Activated CD4-positive, alpha-beta T cell treated with anti-CD3 and anti-CD28 coated beads, Interleukin-2, amount 50 U/mL, for 24 hours (primary cell): ENCODE measurements at regions not wholly inside any gene's neighbourhood (a gene's known extent, or its start where the extent isn't known, plus 50 kb on each side); places are given as distances from the start of the nearest gene placed in this dataset.
"Not testable (repeated sequence)": the region's sequence is repeated elsewhere in the genome, so short reads cannot be mapped to it uniquely, and the experiment has no call there.

ENCODE experiments used
- DNase-seq, 2 donors: peaks; one replicate each; pipeline ENCODE4 v3.0.0-alpha.2; 2020; ENCODE audit warnings: low read depth in 1 of 2, low spot score in 1 of 2

DNA sequence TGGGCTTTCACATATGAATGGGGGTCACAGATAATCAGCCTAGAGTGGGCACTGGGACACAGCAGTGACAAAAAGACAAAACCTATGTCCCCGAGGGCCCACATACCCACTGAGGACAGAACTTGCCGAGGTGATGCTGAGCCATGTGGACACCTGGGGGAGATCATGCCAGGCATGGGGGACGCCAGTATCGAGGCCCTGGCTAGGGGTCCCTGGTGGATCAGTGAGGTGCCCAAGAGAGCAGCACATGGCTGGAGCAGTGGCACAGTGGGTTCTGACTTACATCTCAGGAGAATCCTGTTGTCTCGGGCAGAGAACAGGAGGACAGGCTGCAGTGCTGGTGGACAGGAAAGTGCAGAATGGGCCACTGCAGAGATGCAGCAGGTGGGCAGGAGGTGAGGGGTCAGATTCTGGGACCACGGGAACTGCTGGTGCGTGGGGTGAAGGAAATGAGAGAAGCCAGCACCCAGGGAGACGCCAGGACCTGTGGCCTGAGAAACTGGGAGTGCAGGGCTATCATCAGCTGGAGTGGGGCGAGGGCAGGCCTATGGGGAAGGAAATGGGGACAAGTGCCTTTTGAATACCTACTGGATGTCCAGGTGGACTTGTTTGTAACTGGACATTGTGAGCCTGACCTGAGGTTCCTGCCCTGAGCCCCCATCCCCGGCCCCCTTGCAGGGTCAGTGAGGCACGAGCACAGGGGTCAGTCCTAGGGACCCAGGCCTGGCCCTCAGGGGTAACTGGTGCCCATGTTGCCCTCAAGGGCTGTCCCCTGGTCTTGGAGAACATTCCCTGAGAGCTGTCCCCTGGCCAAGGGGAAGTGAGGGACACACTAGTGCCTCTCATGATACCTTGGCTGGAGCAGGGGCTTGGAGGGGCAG, 91.2 kb upstream of the RET start:
- DNase-seq, result no peak

DNA sequence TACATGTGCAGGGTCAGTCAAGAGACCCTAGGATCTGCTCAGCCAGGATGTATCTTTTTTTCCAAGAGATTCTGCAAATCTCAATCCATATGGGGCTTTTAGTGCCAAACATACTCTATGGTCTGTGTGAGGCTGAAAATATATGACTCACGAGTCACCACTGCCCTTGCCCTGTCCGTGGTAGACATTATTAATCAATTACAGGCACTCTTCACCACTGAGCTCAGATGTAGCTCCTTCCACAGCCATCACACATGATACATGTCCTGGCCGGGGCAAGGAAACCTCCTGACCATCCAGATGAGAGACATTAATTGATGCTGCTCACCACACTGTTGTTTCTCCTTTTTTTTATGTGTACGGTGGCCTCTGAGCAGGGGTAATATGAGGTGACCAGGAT, 90.2 kb upstream of the RET start:
- DNase-seq, result no peak

DNA sequence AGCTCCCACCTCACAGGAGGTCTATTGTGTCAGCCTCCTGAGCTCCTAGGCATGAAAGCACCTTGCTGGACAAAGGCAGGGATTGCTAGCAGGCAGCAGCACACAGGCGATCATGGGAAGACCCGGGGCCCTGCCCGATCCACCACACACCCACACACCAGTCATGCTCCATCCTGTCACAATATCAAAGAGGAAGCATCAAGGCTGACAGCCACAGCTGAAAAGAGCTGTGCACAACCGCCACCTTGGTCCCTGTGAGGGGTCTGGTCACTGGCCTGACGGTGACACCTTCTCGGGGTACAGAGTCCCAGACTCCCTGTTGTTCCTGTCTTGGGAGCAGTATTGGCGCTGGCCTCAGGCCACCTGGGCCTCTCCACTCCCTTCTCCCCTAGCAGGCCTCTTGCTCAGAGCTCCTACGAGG, 89.7 kb upstream of the RET start:
- DNase-seq, result no peak

DNA sequence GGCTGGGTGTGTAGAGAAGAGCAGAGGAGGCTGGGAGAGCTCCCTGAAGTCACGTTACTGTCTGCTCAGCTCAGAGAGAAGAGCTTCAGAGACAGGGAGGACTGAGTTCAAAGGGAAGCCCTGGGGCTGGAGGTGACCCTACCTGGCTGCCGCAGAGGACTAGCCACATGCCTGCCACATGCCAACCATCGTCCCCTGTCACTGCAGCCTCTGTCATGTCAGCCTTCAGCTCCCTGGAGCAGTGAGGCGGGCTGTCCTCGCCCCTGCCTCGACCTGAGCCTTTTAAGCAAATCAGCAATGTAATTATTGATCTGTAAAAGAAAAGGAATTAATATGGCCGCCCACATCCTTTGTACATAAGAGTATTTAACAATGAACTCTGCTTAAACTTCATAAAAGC, 89.3 kb upstream of the RET start:
- no peak for DNase-seq

DNA sequence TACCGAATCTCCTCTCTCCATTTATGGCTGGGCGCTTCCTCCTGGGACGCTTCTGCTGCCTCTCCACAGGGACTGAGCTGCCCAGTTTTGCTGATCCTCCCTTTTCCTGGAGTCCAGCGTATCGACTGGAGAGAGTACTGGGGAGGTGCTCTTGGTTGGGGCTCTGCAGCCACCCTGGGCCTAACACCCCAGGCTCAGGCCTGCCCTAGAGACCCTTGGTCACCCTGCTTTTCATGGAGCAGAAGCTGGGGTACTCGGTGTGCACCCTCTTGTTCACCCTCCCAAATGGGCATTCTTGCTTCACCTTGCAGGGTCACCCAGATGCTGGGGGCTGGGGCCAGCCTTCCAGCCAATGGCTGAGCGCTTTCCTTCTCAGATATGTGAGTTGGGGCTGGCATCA, 88.8 kb upstream of the RET start:
- no peak for DNase-seq

DNA sequence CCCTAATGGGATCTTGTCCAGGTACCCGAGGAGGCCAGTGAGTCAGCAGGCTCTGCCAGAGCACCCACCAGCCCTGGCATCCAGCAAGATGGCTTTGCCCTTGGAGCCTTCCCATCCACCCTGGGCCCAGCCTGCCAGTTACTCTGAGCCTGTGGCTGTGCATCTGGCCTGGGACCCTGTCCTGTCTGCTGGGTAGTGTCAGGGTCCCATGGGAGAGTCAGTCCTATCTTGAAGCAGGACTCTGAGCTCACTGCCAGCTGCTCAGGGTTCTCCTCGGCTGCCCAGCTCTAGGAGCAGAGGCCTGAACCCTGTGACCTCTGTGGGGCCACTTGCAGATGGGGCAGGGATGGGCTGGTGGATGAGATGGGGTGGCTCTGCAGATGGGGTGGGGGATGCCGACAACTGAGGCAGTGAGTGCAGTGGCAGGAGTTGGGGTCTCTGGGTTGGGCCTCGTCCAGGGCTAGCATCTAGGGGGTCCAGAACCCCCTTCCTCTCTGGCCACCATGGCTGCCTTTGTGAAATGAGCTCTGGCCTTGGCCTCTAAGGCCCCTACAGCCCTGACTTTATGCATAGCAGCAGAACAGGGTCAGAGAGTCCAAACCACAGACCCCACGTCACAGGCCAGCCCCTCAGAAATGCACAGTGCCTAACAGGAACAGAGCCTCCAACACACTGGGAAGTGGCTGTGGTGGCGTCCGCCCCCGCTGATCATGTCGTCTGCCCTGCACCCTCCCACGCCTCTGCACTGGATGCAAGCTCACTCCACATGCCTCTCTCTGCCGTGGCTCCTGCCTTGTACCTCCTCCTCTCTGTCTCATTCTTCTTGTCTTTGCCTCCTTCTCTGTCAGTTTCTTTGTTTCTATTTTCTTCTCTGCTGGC, 88.1 kb upstream of the RET start:
- DNase-seq, result no peak

DNA sequence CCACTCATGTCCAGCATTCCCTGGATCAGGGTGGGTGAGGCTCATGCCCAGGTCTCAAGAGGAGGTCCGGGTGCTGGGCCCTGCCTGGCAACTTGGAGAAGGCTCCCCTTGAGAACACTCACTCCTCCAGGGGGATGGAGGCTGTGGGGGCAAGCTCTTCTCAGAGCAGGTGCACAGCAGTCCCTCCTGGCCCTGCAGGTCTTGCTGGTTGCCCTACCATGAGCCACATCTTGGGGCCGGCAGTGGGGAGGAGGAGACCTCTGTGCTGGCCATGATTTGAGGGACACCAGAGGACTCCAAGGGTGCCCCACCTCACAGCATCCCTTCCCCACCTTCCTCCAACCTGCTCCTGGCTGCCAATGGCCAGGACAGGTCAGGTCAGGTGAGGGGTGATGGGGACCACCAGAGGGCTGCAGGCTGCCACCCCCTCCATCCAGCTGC, 87.4 kb upstream of the RET start:
- DNase-seq, result no peak

DNA sequence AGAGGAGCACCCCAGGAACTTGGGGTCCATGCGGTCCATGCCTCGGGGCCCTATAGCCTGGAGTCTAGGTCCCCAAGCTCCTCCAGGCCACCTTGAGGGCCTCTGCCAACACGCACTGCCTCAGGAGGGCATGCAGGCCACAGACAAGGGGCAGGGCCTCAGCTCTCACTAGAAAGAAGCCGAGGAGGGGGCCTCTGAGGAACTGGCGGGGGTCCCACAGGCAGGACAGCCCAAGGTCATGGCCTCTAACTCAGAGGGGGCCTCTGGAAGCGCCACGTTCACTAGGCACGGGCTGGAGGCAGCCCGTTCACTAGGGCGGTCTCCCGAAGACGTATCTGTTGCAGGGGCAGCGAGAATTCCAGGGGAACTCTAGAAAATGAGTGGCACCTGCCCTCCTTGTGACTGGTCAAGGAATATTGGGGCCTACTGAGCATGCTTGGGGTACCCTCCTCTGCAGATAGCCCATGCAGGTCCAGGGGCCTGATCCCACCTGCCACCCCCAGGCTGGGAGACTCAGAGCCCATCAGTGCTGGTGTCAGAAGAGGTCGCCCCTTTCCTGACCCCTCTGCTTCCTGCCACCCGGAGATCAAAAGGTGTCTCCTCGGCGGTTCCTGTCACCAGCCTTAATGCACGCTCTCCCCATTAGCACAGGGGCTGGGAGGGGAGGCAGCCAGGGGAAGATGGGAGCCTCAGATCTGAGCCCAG, 86.7 kb upstream of the RET start:
- no peak for DNase-seq

DNA sequence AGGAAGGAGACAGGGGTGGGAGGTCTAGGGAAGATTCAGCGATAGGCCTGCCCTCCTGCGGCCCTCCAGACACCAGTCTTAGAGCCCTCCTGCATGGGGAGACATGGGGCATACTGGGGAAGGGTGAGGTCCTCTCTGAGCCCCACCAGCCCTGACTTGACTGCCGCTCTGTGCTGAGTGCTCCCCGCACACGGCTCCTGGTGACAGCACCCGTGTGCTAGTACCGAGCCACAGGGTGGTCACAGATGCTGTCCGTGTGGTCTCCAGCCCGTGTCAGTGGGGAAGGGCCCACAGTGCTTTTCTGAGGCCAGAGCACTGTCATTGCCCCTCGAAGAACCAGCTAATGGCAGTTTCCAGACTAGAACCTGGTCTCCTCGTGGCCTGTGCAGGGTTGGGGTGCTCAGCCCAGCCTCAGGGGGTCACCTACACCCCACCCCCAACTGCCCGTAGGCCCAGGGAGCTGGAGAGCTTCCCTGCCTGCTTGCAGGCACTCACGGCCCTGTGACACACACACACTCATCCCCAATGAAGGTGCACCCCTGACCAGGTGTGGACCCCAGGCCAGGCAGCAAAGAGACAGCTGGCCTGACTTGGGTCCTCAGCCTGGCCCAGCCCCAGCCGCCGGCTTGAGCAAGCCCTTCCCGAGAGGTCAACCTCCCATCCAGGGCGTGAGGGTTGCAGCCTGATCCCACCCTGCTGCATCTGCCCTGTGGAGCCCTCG, 86.0 kb upstream of the RET start:
- DNase-seq, result no peak

DNA sequence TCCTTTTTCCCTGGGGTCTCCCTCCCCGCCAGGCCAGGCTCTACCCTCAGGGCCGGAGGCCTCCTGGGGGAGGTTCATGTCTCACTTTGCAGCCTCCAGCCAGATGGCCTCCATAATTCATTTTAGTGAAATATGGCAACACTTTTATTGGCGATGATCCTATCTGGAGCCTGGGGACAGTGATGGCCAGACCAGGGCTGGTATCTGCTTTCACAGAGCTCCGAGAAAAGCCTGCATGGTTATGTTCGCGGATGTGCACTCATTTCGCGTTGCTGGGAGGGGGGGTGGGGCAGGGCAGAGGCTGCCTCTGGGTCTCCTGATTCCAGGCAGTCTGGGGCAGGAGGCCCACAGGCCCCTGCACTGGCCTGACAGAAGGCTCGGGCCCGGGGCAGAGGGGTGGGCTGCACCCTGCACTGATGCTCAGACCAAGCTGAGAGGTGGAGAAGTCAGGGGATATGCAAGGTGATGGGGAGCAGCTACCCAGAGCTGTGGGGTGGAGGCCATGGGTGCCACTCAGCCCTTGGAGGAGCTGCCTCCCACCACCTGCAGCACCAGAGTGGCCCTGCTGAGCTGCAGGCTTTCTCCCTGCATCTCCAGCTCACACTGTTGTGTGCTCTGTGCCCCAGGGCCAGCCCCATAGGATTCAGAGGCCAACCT, 85.3 kb upstream of the RET start:
- DNase-seq, result no peak

DNA sequence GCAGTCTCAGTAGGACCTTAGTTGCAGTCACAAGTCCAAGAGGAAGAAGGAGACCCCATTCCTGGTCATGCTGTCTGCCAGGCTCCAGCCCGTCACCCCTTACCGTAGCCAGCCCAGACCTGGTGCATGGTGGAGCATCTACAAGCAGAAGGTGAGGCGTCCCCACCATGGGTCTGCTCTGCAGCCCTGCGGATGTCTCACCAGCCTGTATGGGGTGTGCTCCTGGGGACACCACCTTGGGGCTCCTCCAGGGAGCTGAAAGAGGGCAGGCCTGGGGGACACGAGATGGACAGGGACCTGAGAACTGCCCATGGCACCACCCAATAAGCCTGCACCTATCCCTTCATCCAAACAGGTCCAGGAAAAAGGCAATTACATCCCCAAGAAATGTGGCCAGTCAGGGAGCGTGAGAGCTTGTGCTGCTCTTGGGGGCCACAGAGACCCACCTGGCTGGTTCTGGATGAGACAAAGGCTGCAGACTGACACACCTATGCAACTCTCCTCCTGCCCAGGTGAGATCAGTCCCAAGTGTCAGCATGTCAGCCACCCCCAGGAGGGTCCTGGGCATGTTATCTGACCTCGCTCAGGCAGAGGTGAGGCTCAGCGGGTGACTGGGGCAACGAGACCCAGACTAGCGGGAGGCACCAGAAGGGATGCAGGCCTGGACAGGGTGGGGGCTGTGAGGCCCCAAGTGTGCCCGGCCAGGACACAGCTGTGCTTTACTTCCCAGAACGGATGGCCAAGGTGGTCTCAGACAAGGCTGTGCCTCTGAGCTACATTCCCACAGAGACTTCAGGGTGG, 84.5 kb upstream of the RET start:
- no peak for DNase-seq

DNA sequence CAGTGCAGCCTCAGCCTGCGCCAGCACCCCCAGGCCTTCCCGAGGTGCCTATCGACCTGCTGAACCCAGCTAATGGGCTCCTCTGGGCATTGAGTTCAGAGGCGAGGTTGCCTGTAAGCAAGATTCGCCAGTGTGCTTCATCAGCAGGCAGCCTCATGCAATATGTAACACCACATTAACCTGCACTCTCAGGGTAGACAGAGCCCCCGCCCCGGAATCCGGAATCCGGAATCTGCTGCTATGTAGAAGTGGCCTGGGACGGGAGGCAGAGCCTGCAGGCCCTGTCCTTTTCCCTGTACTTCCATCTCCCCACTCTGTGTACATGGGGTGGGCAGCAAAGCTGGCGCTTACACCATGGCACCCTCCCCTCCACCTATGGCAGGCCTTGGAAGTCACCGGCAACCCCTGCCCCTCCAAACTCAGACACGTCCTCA, 83.9 kb upstream of the RET start:
- no peak for DNase-seq

DNA sequence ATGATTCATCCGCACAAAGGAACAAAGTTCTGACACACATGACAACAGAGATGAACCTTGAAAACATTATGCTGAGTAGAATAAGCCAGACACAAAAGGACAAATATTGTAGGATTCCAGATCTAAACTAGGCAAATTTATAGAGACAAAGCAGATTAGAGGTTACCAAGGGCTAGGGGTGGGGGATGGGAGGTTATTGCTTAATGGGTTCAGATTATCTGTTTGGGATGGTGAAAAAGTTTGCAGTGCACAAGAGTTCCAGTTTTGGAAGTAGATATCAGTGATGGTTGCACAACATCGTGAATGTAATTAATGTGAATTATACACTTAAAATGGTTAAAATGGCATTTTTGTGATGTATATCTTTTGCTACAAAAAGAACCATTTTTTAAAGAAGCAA, 82.0 kb upstream of the RET start:
- DNase-seq, result not testable (repeated sequence)

DNA sequence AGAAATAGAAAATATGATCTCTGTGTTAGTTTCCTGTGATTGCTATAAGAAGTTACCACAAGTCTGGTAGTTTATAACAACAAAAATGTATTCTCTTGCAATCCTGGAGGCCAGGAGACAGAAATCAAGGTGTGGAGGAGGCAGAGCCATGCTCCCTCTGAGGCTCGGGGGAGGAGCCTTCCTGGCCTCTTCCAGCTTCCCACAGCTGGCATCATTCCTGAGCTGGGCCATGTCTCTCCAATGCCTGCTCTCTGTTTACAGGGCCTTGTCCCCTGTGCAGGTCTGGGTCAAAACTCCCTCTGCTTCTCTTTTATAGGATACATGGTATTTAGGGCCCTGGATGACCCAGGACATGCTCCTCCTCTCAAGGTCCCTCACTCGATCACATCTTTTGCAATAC, 81.3 kb upstream of the RET start:
- DNase-seq, result no peak

DNA sequence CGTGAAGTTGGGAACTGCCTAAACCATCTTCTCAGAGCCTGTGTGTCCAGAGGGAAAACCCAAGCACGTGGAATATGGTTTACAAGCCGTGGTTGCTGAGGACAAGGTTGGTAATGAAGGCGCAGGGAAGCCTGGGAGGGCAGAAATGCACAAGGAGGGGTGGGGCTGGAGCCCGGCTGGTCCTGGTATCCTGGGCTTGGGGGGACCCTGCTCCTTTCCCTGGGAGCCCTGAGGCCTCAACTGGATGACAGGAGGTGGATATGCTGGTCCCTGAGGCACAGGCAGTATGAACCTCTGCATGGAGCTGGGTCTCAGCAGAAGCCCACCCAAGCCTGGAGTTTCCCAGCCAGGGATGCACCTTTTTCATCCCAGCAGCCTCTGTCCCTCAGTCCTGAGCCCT, 80.3 kb upstream of the RET start:
- DNase-seq, result no peak

DNA sequence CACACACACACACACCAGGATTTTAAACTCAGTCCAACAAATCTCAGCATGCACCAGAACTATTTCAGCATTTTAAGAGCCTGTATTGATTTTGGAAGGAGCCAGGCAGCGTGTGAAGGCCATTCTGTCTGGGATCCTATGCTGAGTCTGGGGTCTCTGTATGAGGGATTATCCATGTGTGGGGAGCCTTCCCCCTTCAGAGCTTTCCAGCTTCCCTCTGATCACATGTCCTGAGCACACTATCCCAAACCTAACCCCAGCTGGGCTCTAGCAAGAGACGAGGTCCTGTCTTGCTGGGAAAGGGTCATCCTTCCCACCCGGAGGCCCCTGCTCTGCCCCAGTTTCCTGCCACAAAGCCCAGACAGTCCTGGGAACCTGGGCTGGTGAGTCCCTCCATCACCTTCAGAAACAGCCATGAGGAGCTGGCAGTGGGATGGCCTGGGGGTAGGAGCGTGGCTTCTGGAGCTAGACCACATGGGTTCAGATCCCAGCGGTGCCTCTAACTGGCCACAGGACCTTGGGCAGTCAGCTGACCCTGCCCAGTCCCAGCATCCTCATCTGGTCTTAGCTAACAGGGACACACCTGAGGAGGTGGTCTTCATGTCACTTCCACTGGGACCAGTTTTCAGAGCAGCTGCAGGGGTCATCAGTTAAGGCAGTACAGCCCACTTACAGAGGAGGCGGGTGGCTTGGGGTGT, 79.6 kb upstream of the RET start:
- DNase-seq, result no peak

DNA sequence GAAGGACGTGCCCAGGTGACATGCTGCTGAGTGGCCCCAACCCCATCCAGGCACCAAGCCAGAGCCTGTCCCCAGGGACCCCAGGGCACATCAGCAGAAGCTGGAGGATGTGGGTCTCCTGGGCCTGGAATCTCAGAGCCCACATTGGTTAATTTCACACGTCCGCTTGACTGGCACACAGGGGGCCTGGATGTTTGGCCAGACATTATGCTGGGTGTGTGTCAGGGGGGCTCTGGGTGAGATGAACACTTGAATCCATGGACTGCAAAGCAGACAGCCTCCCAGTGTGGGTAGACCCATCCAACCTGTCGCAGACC, 79.1 kb upstream of the RET start:
- no peak for DNase-seq

DNA sequence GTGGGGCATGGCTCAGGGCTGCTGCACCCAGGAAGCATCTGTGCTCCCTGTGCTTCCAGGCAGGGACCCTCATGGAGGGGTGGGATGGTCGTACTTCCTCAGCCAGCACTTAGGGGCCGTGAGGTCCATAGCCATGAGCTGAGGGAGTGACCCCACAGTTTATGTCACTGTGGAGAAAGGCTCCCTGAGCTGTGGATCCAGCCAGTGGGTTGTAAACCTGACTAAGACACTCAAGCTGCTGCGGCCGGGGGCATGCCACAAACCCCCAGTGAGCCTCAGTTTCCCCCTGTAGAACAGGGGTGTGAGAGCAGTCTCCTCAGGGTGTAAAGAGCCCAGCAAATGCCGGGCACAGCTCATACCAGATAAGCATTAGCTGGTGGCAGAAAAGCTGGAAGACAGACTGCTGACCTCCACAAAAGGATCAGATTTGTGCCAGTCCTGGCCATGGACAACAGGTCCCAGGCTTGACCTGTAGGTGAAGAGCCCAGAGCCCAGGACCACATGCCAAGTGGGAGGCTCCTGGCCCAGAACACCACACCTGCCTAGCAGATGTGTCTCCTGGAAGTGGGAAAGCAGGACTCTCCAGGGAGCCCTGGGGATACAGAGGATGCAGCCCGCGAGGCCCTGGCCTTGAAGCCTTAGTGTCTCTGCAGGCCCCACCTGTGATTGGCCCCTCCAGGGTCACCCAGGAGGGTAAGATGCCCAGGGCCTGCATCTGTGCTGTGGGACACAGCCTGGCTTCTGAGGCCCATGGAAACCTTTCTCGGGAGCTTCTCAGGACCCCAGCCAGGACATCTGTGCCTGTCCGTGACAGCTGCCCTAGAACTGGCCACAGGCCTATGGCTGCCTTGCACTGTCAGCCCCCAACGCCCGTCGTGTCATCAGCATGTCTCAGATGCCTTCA, 78.1 kb upstream of the RET start:
- DNase-seq, result no peak
